ENCODE measurements at regions not wholly inside any gene's neighbourhood (a gene's known extent, or its start where the extent isn't known, plus 50 kb on each side); places are given as distances from the start of the nearest gene placed in this dataset.
A peak's percentile ranks its signal among the peaks of the same experiment; 100 is the strongest.

DNA sequence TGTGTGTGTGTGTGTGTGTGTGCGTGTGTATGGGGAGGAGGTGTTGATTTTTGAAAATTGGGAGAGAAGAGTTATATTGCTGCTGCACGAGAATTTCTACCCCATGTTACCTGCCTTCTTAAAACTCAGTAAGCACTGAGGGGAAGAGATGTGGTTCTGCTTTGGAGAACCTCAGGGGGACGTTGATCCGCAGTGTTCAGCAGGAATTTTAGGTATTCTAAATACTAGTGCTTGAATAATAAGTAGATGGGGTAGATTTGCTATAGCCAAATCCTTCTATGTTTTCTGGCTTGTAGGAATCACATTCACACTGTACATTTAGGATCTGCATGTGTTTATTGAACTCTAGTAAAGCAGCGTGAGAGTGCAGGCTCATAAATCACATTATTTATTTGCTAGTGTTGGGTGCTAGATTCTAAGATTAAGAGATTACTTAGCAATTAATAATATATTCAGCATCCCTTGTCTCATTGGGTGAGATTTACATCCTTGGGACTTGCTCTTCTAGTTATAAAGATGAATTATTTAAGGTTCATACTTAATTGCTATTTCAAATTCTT lies 268.1 kb downstream of the MFSD1 start:
- ATAC-seq: no peak
- intact Hi-C loops (cut with DNase I): no loop called here
- no peak for TF ChIP-seq CTCF (IDR thresholded peaks at IDR 0.05)
- TF ChIP-seq POLR2A (IDR thresholded peaks at IDR 0.05): no peak

DNA sequence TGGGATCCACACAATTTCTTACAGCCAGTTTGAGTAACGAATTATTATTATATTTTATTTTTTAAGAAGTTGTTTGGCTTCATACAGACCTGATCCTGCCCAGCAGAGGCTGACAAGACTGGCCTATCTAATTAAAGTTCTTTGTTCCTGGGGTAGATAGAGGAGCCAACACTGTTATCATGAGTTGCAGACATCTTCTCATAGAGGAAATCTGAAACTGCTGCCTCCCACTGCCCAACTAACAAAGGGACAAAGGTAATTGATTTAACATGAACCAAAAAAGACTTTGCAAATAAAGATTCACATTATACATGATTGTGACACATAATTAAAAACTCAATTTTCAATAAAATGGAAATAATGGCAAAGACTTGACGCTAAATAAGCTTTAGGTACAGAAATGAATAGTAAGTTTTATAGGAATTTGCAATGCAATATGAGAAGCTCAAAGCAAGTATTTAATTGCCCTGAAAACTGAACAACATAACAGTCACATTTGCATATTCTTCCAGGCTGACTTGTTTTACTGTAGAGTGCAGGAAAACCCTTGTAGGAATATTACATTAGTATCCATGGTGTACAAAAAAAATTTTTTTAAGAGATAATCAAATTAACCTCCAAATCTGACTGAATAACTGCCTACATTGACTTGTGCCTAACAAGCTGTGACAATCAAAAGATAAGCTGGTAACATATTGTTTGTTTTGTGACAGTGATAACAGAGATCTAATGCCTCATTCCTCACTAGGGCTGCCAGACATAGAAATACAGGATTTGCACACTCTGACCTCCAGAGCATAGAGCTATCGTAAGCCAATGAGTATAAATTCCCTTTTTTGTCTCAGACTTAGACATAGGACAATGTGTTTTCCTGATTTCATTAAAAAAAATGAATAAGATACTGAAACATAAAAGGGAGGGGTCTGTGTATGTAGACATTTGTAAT lies 273.2 kb downstream of the MFSD1 start:
- DNase-seq (no peak), ATAC-seq (peak in 3 of 4 donors; percentile 24 to 78 (median 52))
- no peak overlapping the region for H3K27ac ChIP-seq
- no peaks in the 10 kb centered on the region for H3K4me1 ChIP-seq
- no peak overlapping the region for H3K4me3 ChIP-seq
- no peaks in the 10 kb centered on the region for H3K9me3 ChIP-seq
- WGBS (ENCODE audit: insufficient coverage, low coverage, low lambda C conversion rate, missing lambda C conversion rate): 43% methylated on average over 3 of the region's 3 CpGs
- H3K36me3 ChIP-seq: no peaks in the 10 kb centered on the region
- TF ChIP-seq POLR2A (IDR thresholded peaks at IDR 0.05): no peak
- TF ChIP-seq CTCF (IDR thresholded peaks at IDR 0.05): no peak
- no peaks in the 10 kb centered on the region for H3K27me3 ChIP-seq
- intact Hi-C loops (cut with DNase I): no loop called here

More for the DNA sequence above, 268.1 kb downstream of the MFSD1 start:
- 62% methylated on average over 2 of the region's 5 CpGs for WGBS (ENCODE audit: insufficient coverage, low coverage, low lambda C conversion rate, missing lambda C conversion rate)
- no peaks in the 10 kb centered on the region for H3K9me3 ChIP-seq
- no peaks in the 10 kb centered on the region for H3K4me1 ChIP-seq
- no peak overlapping the region for H3K27ac ChIP-seq
- no peak overlapping the region for H3K4me3 ChIP-seq
- H3K27me3 ChIP-seq: no peaks in the 10 kb centered on the region
- no peak for DNase-seq
- no peaks in the 10 kb centered on the region for H3K36me3 ChIP-seq

DNA sequence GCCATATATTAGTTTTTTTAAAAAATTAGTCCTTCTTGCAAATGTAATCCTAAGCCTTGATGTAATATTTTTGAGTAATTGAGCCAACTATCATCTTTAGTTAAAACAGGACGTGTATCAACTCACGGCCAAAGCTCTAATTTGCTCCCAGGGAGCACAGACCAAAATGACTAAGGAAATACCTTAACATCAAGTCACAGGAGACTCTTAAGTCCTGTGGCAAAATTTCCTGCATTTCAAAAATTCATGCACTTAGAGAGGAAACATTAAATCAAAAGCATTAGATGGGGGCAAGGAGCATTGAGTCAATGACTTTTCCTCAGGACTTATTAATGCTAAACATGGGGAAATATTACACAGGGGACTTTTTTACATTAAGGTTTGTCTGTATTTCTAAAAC lies 276.0 kb downstream of the MFSD1 start:
- no peak for DNase-seq
- Histone ChIP-seq H3K27me3 (no peaks in the 10 kb centered on the region), H3K27ac (no peak overlapping the region), H3K36me3 (no peaks in the 10 kb centered on the region), H3K9me3 (no peaks in the 10 kb centered on the region), H3K4me3 (no peak overlapping the region), H3K4me1 (no peaks in the 10 kb centered on the region)
- WGBS (ENCODE audit: insufficient coverage, low coverage, low lambda C conversion rate, missing lambda C conversion rate): 50% methylated on average over 2 of the region's 2 CpGs
- TF ChIP-seq POLR2A (IDR thresholded peaks at IDR 0.05) (no peak), CTCF (IDR thresholded peaks at IDR 0.05) (no peak)
- ATAC-seq: peak in 2 of 4 donors; percentile 18 to 58
- intact Hi-C loops (cut with DNase I): no loop called here

- intact Hi-C loops (cut with DNase I): no loop called here
- Histone ChIP-seq H3K36me3 (no peaks in the 10 kb centered on the region), H3K4me1 (no peaks in the 10 kb centered on the region), H3K9me3 (no peaks in the 10 kb centered on the region), H3K27me3 (no peaks in the 10 kb centered on the region), H3K4me3 (no peak overlapping the region), H3K27ac (no peak overlapping the region)
- ATAC-seq: no peak
- DNase-seq: no peak
- WGBS (ENCODE audit: insufficient coverage, low coverage, low lambda C conversion rate, missing lambda C conversion rate): 71% methylated on average over 5 of the region's 5 CpGs
- TF ChIP-seq POLR2A (IDR thresholded peaks at IDR 0.05) (no peak), CTCF (IDR thresholded peaks at IDR 0.05) (no peak)
These were observed 278.4 kb downstream of the MFSD1 start for GRCh38 chr3:159080256-159080655.
